WTC11 (cell line): ENCODE measurements at regions not wholly inside any gene's neighbourhood (a gene's known extent, or its start where the extent isn't known, plus 50 kb on each side); places are given as distances from the start of the nearest gene placed in this dataset.

Experiments used
- ATAC-seq: fragments of 200-7000 bp; cut with Tn5 transposase; 2 replicates; pipeline ENCODE4 v1.10.0; 2021; ENCODE audit warnings: mild to moderate bottlenecking, moderate library complexity
- CTCF ChIA-PET: fragments of 300-600 bp; sonication (Branson Sonifier 250); formaldehyde crosslinking; loops from one replicate; lab custom pipeline; 2021; ENCODE audit warnings: antibody characterized with exemption; lab: Charles Lee
- POLR2A ChIA-PET: fragments of 350-600 bp; sonication (Branson Sonifier 250); formaldehyde crosslinking; loops from one replicate; lab custom pipeline; 2021; ENCODE audit warnings: antibody characterized with exemption; lab: Charles Lee
- DNase-seq: peaks from one replicate; pipeline ENCODE4 v3.0.0; 2021; ENCODE audit warnings: low spot score
- H3K27ac Mint-ChIP-seq: 2 replicates; pipeline ENCODE4 v1.8.0; 2021; ENCODE audit warnings: mixed read lengths
- H3K27me3 Mint-ChIP-seq: 2 replicates; pipeline ENCODE4 v1.8.0; 2021; ENCODE audit warnings: low read depth, mild to moderate bottlenecking, moderate library complexity, mixed read lengths
- H3K36me3 Mint-ChIP-seq: 2 replicates; pipeline ENCODE4 v1.8.0; 2021; ENCODE audit warnings: mixed read lengths
- H3K4me1 Mint-ChIP-seq: 2 replicates; pipeline ENCODE4 v1.8.0; 2022; ENCODE audit warnings: mixed read lengths
- H3K4me3 Mint-ChIP-seq: 2 replicates; pipeline ENCODE4 v1.8.0; 2021; ENCODE audit warnings: mild to moderate bottlenecking, moderate library complexity, mixed read lengths
- H3K9me3 Mint-ChIP-seq: 2 replicates; pipeline ENCODE4 v1.8.0; 2021; ENCODE audit warnings: mixed read lengths
- AR ChIP-seq: fragments of 250-450 bp; sonication (Bioruptor Pico); IDR thresholded peaks from 2 replicates; pipeline ENCODE4 v1.9.0; 2021; ENCODE audit warnings: mild to moderate bottlenecking
- CTCF ChIP-seq: fragments of 200-600 bp; IDR thresholded peaks from 2 replicates; pipeline ENCODE4 v1.8.0; 2022; ENCODE audit warnings: antibody characterized with exemption
- E2F4 ChIP-seq: sonication (generic); formaldehyde crosslinking; IDR thresholded peaks from 2 replicates; pipeline ENCODE4 v1.8.1; 2022; ENCODE audit warnings: low read depth, mild to moderate bottlenecking, moderate library complexity, missing genetic modification reagents, borderline replicate concordance
- GTF2I ChIP-seq: fragments of 250-450 bp; sonication (Bioruptor Pico); conservative IDR thresholded peaks from 2 replicates; pipeline ENCODE4 v1.4.0; 2021; ENCODE audit warnings: mild to moderate bottlenecking
- IRF2 ChIP-seq: sonication (generic); formaldehyde crosslinking; IDR thresholded peaks from 2 replicates; pipeline ENCODE4 v1.8.0; 2022; ENCODE audit warnings: low read depth, missing genetic modification reagents, borderline replicate concordance
- KAT7 ChIP-seq: sonication (generic); formaldehyde crosslinking; IDR thresholded peaks from 2 replicates; pipeline ENCODE4 v1.8.1; 2023; ENCODE audit warnings: missing genetic modification reagents, mild to moderate bottlenecking, borderline replicate concordance
- ZNF121 ChIP-seq: sonication (generic); formaldehyde crosslinking; IDR thresholded peaks from 2 replicates; pipeline ENCODE4 v1.8.0; 2023; ENCODE audit warnings: missing genetic modification reagents
- ZNF396 ChIP-seq: fragments of 250-450 bp; sonication (Bioruptor Pico); IDR thresholded peaks from 2 replicates; pipeline ENCODE4 v1.8.0; 2021; ENCODE audit warnings: mild to moderate bottlenecking, moderate library complexity, borderline replicate concordance
- ZNF416 ChIP-seq: fragments of 250-450 bp; sonication (Bioruptor Pico); IDR thresholded peaks from 2 replicates; pipeline ENCODE4 v1.9.0; 2021; ENCODE audit warnings: mild to moderate bottlenecking, inconsistent platforms
- ZNF671 ChIP-seq: fragments of 250-450 bp; sonication (Bioruptor Pico); IDR thresholded peaks from 2 replicates; pipeline ENCODE4 v1.8.0; 2021; ENCODE audit warnings: mild to moderate bottlenecking
- TF ChIP-seq, protein P1 (sequence below): sonication (generic); formaldehyde crosslinking; IDR thresholded peaks from 2 replicates; pipeline ENCODE4 v1.8.1; 2023; ENCODE audit warnings: mild to moderate bottlenecking, missing genetic modification reagents
- TF ChIP-seq, protein P2 (sequence below): sonication (generic); formaldehyde crosslinking; IDR thresholded peaks from 2 replicates; pipeline ENCODE4 v1.8.0; 2022; ENCODE audit warnings: missing genetic modification reagents
- TF ChIP-seq, protein P3 (sequence below): sonication (generic); formaldehyde crosslinking; IDR thresholded peaks from 2 replicates; pipeline ENCODE4 v1.8.0; 2023; ENCODE audit warnings: mild to moderate bottlenecking, missing genetic modification reagents
- TF ChIP-seq, protein P4 (sequence below): sonication (generic); formaldehyde crosslinking; conservative IDR thresholded peaks from 2 replicates; pipeline ENCODE4 v1.8.1; 2023; ENCODE audit warnings: mild to moderate bottlenecking, low read depth, missing genetic modification reagents, moderate library complexity
- TF ChIP-seq, protein P5 (sequence below): sonication (generic); formaldehyde crosslinking; IDR thresholded peaks from 2 replicates; pipeline ENCODE4 v1.8.1; 2022; ENCODE audit warnings: missing genetic modification reagents, borderline replicate concordance
- TF ChIP-seq, protein P6 (sequence below): sonication (generic); formaldehyde crosslinking; IDR thresholded peaks from 2 replicates; pipeline ENCODE4 v1.8.1; 2023; ENCODE audit warnings: mild to moderate bottlenecking, missing genetic modification reagents, moderate library complexity

GRCh38 chr5:40428126-40428525 is 251.6 kb upstream of the PTGER4 start:
- ATAC-seq (no peak), DNase-seq (no peak)
- Mint-ChIP-seq H3K4me1 (peaks cover 9% of the 10 kb centered on the region), H3K27ac (no peak overlapping the region), H3K9me3 (peaks cover 33% of the 10 kb centered on the region), H3K36me3 (peaks cover 26% of the 10 kb centered on the region), H3K27me3 (no peaks in the 10 kb centered on the region), H3K4me3 (no peak overlapping the region)
- POLR2A ChIA-PET: no interaction called here
- CTCF ChIA-PET: no interaction called here
- TF ChIP-seq IRF2 (CRISPR knock-in tag) (no peak), GTF2I (CRISPR knock-in tag) (no peak), ZNF671 (no peak), ZNF416 (no peak), KAT7 (CRISPR knock-in tag) (no peak), ZNF396 (CRISPR knock-in tag) (no peak), ZNF121 (CRISPR knock-in tag) (no peak), CTCF (no peak), AR (CRISPR knock-in tag) (no peak), E2F4 (CRISPR knock-in tag) (no peak)
- TF ChIP-seq, protein P1, sequence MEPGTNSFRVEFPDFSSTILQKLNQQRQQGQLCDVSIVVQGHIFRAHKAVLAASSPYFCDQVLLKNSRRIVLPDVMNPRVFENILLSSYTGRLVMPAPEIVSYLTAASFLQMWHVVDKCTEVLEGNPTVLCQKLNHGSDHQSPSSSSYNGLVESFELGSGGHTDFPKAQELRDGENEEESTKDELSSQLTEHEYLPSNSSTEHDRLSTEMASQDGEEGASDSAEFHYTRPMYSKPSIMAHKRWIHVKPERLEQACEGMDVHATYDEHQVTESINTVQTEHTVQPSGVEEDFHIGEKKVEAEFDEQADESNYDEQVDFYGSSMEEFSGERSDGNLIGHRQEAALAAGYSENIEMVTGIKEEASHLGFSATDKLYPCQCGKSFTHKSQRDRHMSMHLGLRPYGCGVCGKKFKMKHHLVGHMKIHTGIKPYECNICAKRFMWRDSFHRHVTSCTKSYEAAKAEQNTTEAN (CRISPR knock-in tag): no peak
- TF ChIP-seq, protein P2, sequence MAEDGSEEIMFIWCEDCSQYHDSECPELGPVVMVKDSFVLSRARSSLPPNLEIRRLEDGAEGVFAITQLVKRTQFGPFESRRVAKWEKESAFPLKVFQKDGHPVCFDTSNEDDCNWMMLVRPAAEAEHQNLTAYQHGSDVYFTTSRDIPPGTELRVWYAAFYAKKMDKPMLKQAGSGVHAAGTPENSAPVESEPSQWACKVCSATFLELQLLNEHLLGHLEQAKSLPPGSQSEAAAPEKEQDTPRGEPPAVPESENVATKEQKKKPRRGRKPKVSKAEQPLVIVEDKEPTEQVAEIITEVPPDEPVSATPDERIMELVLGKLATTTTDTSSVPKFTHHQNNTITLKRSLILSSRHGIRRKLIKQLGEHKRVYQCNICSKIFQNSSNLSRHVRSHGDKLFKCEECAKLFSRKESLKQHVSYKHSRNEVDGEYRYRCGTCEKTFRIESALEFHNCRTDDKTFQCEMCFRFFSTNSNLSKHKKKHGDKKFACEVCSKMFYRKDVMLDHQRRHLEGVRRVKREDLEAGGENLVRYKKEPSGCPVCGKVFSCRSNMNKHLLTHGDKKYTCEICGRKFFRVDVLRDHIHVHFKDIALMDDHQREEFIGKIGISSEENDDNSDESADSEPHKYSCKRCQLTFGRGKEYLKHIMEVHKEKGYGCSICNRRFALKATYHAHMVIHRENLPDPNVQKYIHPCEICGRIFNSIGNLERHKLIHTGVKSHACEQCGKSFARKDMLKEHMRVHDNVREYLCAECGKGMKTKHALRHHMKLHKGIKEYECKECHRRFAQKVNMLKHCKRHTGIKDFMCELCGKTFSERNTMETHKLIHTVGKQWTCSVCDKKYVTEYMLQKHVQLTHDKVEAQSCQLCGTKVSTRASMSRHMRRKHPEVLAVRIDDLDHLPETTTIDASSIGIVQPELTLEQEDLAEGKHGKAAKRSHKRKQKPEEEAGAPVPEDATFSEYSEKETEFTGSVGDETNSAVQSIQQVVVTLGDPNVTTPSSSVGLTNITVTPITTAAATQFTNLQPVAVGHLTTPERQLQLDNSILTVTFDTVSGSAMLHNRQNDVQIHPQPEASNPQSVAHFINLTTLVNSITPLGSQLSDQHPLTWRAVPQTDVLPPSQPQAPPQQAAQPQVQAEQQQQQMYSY (CRISPR knock-in tag): no peak
- TF ChIP-seq, protein P3, sequence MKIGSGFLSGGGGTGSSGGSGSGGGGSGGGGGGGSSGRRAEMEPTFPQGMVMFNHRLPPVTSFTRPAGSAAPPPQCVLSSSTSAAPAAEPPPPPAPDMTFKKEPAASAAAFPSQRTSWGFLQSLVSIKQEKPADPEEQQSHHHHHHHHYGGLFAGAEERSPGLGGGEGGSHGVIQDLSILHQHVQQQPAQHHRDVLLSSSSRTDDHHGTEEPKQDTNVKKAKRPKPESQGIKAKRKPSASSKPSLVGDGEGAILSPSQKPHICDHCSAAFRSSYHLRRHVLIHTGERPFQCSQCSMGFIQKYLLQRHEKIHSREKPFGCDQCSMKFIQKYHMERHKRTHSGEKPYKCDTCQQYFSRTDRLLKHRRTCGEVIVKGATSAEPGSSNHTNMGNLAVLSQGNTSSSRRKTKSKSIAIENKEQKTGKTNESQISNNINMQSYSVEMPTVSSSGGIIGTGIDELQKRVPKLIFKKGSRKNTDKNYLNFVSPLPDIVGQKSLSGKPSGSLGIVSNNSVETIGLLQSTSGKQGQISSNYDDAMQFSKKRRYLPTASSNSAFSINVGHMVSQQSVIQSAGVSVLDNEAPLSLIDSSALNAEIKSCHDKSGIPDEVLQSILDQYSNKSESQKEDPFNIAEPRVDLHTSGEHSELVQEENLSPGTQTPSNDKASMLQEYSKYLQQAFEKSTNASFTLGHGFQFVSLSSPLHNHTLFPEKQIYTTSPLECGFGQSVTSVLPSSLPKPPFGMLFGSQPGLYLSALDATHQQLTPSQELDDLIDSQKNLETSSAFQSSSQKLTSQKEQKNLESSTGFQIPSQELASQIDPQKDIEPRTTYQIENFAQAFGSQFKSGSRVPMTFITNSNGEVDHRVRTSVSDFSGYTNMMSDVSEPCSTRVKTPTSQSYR (CRISPR knock-in tag): no peak
- TF ChIP-seq, protein P4, sequence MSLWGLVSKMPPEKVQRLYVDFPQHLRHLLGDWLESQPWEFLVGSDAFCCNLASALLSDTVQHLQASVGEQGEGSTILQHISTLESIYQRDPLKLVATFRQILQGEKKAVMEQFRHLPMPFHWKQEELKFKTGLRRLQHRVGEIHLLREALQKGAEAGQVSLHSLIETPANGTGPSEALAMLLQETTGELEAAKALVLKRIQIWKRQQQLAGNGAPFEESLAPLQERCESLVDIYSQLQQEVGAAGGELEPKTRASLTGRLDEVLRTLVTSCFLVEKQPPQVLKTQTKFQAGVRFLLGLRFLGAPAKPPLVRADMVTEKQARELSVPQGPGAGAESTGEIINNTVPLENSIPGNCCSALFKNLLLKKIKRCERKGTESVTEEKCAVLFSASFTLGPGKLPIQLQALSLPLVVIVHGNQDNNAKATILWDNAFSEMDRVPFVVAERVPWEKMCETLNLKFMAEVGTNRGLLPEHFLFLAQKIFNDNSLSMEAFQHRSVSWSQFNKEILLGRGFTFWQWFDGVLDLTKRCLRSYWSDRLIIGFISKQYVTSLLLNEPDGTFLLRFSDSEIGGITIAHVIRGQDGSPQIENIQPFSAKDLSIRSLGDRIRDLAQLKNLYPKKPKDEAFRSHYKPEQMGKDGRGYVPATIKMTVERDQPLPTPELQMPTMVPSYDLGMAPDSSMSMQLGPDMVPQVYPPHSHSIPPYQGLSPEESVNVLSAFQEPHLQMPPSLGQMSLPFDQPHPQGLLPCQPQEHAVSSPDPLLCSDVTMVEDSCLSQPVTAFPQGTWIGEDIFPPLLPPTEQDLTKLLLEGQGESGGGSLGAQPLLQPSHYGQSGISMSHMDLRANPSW (CRISPR knock-in tag): no peak
- TF ChIP-seq, protein P5, sequence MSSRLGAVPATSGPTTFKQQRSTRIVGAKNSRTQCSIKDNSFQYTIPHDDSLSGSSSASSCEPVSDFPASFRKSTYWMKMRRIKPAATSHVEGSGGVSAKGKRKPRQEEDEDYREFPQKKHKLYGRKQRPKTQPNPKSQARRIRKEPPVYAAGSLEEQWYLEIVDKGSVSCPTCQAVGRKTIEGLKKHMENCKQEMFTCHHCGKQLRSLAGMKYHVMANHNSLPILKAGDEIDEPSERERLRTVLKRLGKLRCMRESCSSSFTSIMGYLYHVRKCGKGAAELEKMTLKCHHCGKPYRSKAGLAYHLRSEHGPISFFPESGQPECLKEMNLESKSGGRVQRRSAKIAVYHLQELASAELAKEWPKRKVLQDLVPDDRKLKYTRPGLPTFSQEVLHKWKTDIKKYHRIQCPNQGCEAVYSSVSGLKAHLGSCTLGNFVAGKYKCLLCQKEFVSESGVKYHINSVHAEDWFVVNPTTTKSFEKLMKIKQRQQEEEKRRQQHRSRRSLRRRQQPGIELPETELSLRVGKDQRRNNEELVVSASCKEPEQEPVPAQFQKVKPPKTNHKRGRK: no peak
- TF ChIP-seq, protein P6, sequence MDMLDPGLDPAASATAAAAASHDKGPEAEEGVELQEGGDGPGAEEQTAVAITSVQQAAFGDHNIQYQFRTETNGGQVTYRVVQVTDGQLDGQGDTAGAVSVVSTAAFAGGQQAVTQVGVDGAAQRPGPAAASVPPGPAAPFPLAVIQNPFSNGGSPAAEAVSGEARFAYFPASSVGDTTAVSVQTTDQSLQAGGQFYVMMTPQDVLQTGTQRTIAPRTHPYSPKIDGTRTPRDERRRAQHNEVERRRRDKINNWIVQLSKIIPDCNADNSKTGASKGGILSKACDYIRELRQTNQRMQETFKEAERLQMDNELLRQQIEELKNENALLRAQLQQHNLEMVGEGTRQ (CRISPR knock-in tag): no peak
